NB4 (cell line): ENCODE measurements at regions not wholly inside any gene's neighbourhood (a gene's known extent, or its start where the extent isn't known, plus 50 kb on each side); places are given as distances from the start of the nearest gene placed in this dataset.

ENCODE experiments used
- DNase-seq: peaks from one replicate; pipeline ENCODE4 v3.0.0; 2010; ENCODE audit warnings: low read depth
- H3K4me3 ChIP-seq: one replicate; pipeline ENCODE4 v1.5.1; 2011; ENCODE audit warnings: mild to moderate bottlenecking, low read depth, low read length, moderate library complexity
- CTCF ChIP-seq: IDR thresholded peaks from one replicate; pipeline ENCODE4 v1.5.1; 2012; ENCODE audit warnings: low read depth, low read length
- MYC ChIP-seq: IDR thresholded peaks from 2 replicates; pipeline ENCODE4 v1.6.1; 2011; ENCODE audit warnings: low read depth, low read length
- POLR2A ChIP-seq: IDR thresholded peaks from 2 replicates; pipeline ENCODE4 v1.6.1; 2011; ENCODE audit warnings: mild to moderate bottlenecking; ENCODE audit not compliant: insufficient read length; ENCODE audit errors: extremely low read depth
- TF ChIP-seq, protein P1 (sequence below): IDR thresholded peaks from 2 replicates; pipeline ENCODE4 v1.6.1; 2011; ENCODE audit warnings: low read depth, low read length

DNA sequence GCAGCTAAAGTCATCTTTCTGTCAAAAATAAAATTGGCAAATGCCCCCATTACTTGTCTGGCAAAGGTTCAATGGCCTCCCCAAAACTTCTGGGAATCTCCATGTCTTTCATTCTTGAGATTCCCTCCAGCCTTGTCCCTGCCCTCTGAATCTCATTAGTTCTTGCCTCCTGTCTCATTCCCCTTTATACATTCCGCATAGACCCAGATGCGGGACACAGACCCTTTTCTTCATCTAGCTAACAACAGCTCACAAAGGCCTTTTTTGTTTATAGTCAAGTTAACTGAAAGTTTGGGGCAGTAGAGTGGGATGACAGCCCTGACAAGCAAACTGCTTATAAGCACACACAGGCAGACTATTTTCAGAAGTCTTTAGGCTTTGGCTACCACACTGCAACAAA, 306.1 kb upstream of the FAM241A start:
- DNase-seq = no peak
- no peak for TF ChIP-seq CTCF
- no peak for TF ChIP-seq MYC
- no peak for TF ChIP-seq POLR2A
- TF ChIP-seq, protein P1, sequence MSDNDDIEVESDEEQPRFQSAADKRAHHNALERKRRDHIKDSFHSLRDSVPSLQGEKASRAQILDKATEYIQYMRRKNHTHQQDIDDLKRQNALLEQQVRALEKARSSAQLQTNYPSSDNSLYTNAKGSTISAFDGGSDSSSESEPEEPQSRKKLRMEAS = no peak
- H3K4me3 ChIP-seq = no peak overlapping the region

DNA sequence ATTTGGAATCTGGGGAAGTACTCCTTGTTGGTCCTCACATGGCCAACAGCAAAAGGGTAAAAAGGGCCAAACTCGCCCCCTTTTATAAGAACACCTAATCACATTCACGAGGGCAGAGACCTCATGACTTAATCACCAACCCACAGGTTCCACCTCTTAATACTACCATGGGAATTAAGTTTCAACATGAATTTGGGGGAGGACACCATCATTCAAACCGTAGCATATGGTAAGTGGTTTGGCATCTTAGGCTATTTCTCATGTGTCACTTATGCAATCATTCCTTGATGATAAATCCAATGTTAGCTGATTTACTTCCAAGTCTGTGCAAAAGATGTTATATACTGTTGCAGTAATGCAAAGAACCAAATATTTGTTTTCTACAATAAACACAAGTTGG, 302.9 kb upstream of the FAM241A start:
- TF ChIP-seq POLR2A (no peak), MYC (no peak), CTCF (no peak)
- TF ChIP-seq, protein P1 = no peak
- H3K4me3 ChIP-seq = no peak overlapping the region
- DNase-seq = no peak

DNA sequence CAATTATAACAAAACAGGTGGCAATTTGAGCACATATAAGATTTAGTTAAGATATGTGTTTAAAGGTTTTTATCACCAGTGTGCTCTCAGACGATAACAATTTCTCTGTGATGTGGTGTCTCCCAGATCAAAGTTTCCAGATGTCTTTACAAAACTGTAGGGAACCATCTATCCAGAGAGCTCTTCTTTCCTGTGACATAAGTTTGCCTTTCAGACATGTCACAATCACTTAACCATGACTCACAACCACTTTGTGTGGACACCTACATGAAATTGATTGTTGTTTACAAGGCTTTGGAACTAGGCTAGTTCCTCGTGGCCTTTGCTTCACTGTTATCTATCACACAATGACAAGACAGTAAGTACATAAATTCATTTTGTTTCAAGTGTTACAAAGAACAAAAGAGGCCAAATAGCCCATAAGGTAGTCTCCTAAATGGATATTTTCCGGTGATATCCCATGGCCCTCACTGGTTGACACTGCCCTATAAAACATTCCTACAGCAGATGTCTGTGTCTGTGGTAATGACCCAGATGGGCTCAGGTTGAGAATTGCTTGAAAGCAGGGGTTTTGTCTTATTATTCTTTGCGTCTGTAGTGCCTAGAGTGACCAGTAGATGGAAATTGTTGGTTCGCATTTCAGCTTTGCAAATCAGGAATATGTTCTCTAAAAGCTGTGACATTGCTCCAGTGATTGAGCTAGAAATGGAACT, 297.8 kb upstream of the FAM241A start:
- no peak overlapping the region for H3K4me3 ChIP-seq
- TF ChIP-seq MYC = no peak
- peak; percentile 18 for TF ChIP-seq CTCF
- peak; percentile 11 for DNase-seq

DNA sequence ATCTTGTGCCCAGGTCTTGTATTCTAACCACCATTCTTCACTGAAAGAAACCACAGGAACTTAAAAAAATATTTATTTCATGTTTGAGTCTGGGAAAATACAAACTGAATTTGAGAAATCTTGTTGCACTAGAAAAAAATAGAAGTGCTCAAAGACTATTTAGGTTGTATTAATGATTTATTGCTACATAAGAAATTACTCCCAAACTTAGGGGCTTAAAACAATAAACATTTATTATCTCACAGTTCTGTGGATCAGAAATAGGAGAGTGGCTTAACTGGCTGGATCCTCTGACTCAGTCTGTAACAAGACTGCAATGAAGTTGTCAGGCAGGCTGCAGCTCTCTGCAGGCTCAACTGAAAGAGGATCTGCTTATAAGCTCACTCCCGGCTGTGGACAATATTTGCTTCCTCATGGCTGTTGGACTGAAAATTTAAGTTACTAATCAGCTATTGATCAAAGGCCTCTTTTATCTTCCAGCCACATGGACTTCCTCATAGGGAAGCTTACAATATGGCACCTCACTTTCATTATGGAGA, 295.4 kb upstream of the FAM241A start:
- H3K4me3 ChIP-seq = no peak overlapping the region
- TF ChIP-seq POLR2A (no peak), CTCF (no peak), MYC (no peak)
- TF ChIP-seq, protein P1 = no peak
- DNase-seq = no peak

GRCh38 chr4:111854494-111855087, 290.7 kb upstream of the FAM241A start:
- H3K4me3 ChIP-seq = no peak overlapping the region
- TF ChIP-seq, protein P1 = no peak
- peak; percentile 43 for TF ChIP-seq CTCF
- peak; percentile 42 for DNase-seq
